Transverse colon (tissue), 4 donors: ENCODE measurements at regions not wholly inside any gene's neighbourhood (a gene's known extent, or its start where the extent isn't known, plus 50 kb on each side); places are given as distances from the start of the nearest gene placed in this dataset.

Experiments
- DNase-seq: peaks from one replicate; pipeline ENCODE4 v3.0.0-alpha.2; 2019
- H3K27ac ChIP-seq, 4 donors: fragments of 200-600 bp; sonication (generic); 2 replicates each; pipeline ENCODE4 v1.5.1; 2016 to 2018; ENCODE audit warnings: inconsistent platforms in 4 of 4
- H3K27me3 ChIP-seq: fragments of 200-600 bp; sonication (generic); 2 replicates; pipeline ENCODE4 v1.5.1; 2017; ENCODE audit warnings: inconsistent platforms
- H3K36me3 ChIP-seq, 4 donors: fragments of 200-600 bp; sonication (generic); 2 replicates each; pipeline ENCODE4 v1.5.1; 2017 to 2019; ENCODE audit warnings: inconsistent platforms in 4 of 4
- H3K4me1 ChIP-seq, 4 donors: fragments of 200-600 bp; sonication (generic); 2 replicates each; pipeline ENCODE4 v1.5.1; 2017 to 2020; ENCODE audit warnings: inconsistent platforms in 4 of 4
- H3K4me3 ChIP-seq, 4 donors: fragments of 200-600 bp; sonication (generic); 1 replicate in 1 of 4; 2 replicates in 3 of 4; pipeline versions ENCODE4 v1.5.1 to v1.6.1; 2017 to 2019; ENCODE audit warnings: inconsistent platforms in 4 of 4
- H3K9me3 ChIP-seq, 2 donors: fragments of 200-600 bp; sonication (generic); 2 replicates each; pipeline ENCODE4 v1.5.1; 2017 to 2019; ENCODE audit warnings: inconsistent platforms in 2 of 2
- CTCF ChIP-seq, 5 experiments: fragments of 200-600 bp in 3 of 5; fragments of 450-650 bp in 2 of 5; sonication (generic) in 3 of 5; IDR thresholded peaks; 1 replicate in 2 of 5; 2 replicates in 3 of 5; pipeline ENCODE4 v1.5.1; 2016 to 2017; ENCODE audit warnings: antibody characterized with exemption in 5 of 5, inconsistent platforms in 3 of 5, mild to moderate bottlenecking in 2 of 5, moderate library complexity in 1 of 5
- EP300 ChIP-seq: sonication (generic); formaldehyde crosslinking; IDR thresholded peaks from one replicate; pipeline ENCODE4 v1.6.1; 2017; ENCODE audit warnings: antibody characterized with exemption, low read depth
- POLR2A ChIP-seq: fragments of 450-650 bp; IDR thresholded peaks from one replicate; pipeline ENCODE4 v1.6.1; 2016; ENCODE audit warnings: antibody characterized with exemption, mild to moderate bottlenecking, moderate library complexity
- POLR2AphosphoS5 ChIP-seq, 3 donors: sonication (generic); formaldehyde crosslinking; IDR thresholded peaks; one replicate each; pipeline ENCODE4 v1.6.1; 2016; ENCODE audit warnings: antibody characterized with exemption in 3 of 3
- WGBS, 2 donors: methylation state at CpG; one replicate each; pipeline ENCODE4 v1.1.5; 2018; ENCODE audit warnings: low coverage in 1 of 2; 5-methylcytosine and 5-hydroxymethylcytosine counted together
- in situ Hi-C, 4 donors: fragments of 200-750 bp; cut with MboI; loops; one replicate each; pipeline versions ENCODE4 v1.15.0 to v1.15.1; 2017; ENCODE audit warnings: low sequenced_read_pairs in 3 of 4, low pct_ligation_motif_present in 1 of 4, low pct_unique_long_range_greater_than_20kb in 1 of 4
- intact Hi-C: fragments of 100-400 bp; cut with DNase I; formaldehyde crosslinking; loops from one replicate; pipeline ENCODE4 v1.15.1; 2023; ENCODE audit warnings: low total_unique reads

- Histone ChIP-seq H3K36me3 (no peaks in the 10 kb centered on the region), H3K4me3 (no peak overlapping the region), H3K27me3 (no peaks in the 10 kb centered on the region), H3K27ac (no peak overlapping the region), H3K4me1 (no peaks in the 10 kb centered on the region), H3K9me3 (no peaks in the 10 kb centered on the region)
- TF ChIP-seq POLR2A (no peak), EP300 (no peak), POLR2AphosphoS5 (IDR thresholded peaks at IDR 0.05) (no peak), CTCF (IDR thresholded peaks at IDR 0.05) (no peak)
- in situ Hi-C loops, result loop anchor here in 1 of 4 donors (25.0 kb wide), 1 partner anchor 106 kb away; no protein-coding TSS in a partner anchor
- DNase-seq, result no peak
- intact Hi-C loops, result no loop called here
- WGBS, 2 donors, result 57 to 61% methylated on average over 3 to 4 of the region's 4 CpGs
Observed at GRCh38 chr18:64693766-64694165, 544.9 kb upstream of the LINC00305 start.

GRCh38 chr18:64692826-64693225 lies 543.9 kb upstream of the LINC00305 start:
- in situ Hi-C loops, result loop anchor here in 1 of 4 donors (25.0 kb wide), 1 partner anchor 106 kb away; no protein-coding TSS in a partner anchor
- intact Hi-C loops, result no loop called here
- Histone ChIP-seq H3K27me3 (no peaks in the 10 kb centered on the region), H3K4me1 (no peaks in the 10 kb centered on the region), H3K27ac (no peak overlapping the region), H3K36me3 (no peaks in the 10 kb centered on the region), H3K9me3 (no peaks in the 10 kb centered on the region), H3K4me3 (no peak overlapping the region)
- WGBS, 2 donors, result 32 to 53% methylated on average over 2 of the region's 2 CpGs
- TF ChIP-seq POLR2A (no peak), CTCF (IDR thresholded peaks at IDR 0.05) (no peak), POLR2AphosphoS5 (IDR thresholded peaks at IDR 0.05) (no peak), EP300 (no peak)
- DNase-seq, result no peak

DNA sequence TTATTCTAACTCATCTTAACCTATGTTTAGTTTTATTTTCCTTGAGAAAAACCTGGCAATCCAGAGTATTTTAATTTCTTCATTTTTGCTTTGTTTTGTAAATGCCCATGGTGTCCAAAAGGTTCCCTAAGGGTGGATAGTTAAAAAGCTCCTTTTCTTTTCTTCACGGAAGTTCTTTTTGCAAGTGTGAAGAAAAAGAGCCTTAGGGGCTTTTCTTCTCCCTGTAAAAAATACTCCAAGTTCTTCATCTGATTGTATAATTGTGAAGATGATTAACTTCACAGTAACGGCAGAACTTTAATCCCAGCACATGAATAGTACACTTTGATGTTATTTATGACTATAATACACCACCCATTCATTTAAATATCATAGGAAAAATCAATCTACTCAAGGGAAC lies 530.2 kb upstream of the LINC00305 start:
- intact Hi-C loops, result no loop called here
- Histone ChIP-seq H3K36me3 (no peaks in the 10 kb centered on the region), H3K4me1 (no peaks in the 10 kb centered on the region), H3K4me3 (no peak overlapping the region), H3K27ac (no peak overlapping the region), H3K9me3 (no peaks in the 10 kb centered on the region), H3K27me3 (no peaks in the 10 kb centered on the region)
- 17 to 59% methylated on average over 2 of the region's 2 CpGs for WGBS, 2 donors
- DNase-seq, result no peak
- in situ Hi-C loops, result loop anchor here in 1 of 4 donors (25.0 kb wide), 1 partner anchor 92 kb away; no protein-coding TSS in a partner anchor
- no peak for TF ChIP-seq EP300
- no peak for TF ChIP-seq CTCF (IDR thresholded peaks at IDR 0.05)
- no peak for TF ChIP-seq POLR2A
- TF ChIP-seq POLR2AphosphoS5 (IDR thresholded peaks at IDR 0.05), result no peak

GRCh38 chr18:64678048-64678447 lies 529.2 kb upstream of the LINC00305 start:
- Histone ChIP-seq H3K4me1 (no peaks in the 10 kb centered on the region), H3K4me3 (no peak overlapping the region), H3K27ac (no peak overlapping the region), H3K27me3 (no peaks in the 10 kb centered on the region), H3K9me3 (no peaks in the 10 kb centered on the region), H3K36me3 (no peaks in the 10 kb centered on the region)
- intact Hi-C loops, result no loop called here
- no peak for DNase-seq
- WGBS, 2 donors, result 71% methylated on average over 2 of the region's 2 CpGs; no CpG with 5 or more reads in 1 of the 2 donors
- TF ChIP-seq POLR2A, result no peak
- TF ChIP-seq CTCF (IDR thresholded peaks at IDR 0.05), result no peak
- TF ChIP-seq POLR2AphosphoS5 (IDR thresholded peaks at IDR 0.05), result no peak
- no peak for TF ChIP-seq EP300
- in situ Hi-C loops, result loop anchor here in 1 of 4 donors (25.0 kb wide), 1 partner anchor 91 kb away; no protein-coding TSS in a partner anchor
